ENCODE measurements at regions not wholly inside any gene's neighbourhood (a gene's known extent, or its start where the extent isn't known, plus 50 kb on each side); places are given as distances from the start of the nearest gene placed in this dataset.
"Not testable (repeated sequence)": the region's sequence is repeated elsewhere in the genome, so short reads cannot be mapped to it uniquely, and the experiment has no call there.

DNA sequence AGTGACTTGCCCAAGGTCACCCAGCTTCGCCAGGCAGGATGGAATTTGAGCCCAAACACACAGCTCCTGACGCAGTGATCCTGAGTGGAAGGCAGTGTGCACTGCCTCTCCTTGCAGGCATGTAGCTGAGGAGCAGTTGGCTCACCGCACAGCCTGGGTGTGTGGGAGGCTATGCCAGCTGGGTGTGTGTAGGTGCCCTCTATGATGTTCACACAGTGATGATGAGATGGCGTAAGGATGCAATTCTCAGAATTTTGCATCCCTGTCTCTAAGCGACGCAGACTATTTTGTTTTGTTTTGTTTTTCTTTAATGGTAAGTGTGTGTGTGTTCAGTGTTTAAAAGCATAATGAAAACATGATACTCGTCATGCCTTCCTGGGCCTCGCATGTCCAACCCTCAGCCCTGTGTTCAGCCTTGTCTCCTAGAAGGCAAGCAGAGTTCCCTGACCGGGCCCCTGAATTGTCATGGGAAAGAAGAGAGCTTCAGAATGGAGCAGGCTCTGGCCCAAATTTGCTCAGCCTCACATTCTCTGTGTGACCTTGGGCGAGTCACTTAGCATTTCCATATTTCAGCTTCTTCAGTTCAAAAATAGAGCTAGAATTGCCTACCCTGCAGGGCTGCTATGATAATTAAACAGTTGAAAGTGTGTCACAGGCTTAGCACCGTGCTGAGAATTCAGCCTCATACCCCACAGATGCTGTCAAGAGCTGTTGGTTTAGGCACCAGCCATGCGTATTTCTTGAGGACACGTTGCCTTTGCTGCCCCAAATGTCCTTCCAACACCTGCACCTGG is 603.6 kb upstream of the RAB6C start:
- no peak for DNase-seq (ENCODE audit: low read depth)

DNA sequence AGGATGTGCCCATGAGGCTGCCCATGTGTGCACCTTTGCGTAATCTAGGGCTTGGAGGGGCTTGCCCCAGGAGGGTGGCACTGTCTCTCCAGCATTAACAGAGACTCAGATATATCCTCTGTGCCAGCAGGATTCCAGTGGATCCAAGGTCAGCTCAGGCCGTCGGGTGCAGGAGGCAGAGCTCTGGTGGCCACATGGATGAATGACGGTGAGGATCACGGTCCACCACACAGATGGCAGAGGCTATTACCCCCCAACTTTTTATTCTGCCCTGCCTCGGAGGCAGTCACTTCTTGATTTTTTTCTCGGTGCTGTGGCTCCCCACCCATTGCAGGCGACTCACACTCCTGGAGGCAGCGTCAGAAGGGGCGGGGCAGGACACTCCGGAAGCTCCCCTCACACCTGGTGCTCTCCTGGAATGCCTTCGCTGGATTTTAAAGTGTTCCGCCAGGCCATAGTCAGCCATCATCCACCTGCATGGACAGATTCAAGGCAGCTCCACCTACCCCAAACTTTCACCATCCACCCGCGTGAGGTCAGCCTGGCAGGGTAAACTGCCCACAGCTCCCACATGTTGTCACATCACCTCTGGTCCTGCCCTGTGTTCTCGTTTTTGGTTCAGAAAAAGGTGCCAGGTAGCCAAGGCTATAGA is 602.9 kb upstream of the RAB6C start:
- no peak for DNase-seq (ENCODE audit: low read depth)

DNA sequence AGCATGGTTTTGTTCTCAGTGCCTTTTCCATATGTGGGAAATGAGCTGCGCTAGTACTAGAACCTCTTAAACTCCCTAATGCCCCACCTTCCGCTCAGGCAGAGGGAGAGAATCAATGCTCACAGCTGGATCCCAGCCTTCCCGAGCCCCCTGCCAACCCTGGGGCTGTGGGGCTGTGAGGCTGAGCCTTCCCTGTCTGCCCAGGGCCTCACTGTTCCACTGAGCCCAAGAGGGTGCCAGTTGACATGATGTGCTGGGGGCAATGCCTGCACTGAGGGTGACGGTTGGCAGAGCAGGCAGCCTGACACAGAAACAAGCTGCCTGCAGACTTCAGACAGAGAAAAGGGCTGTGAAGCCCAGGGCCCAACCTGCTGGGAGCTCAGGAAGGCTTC is 602.4 kb upstream of the RAB6C start:
- DNase-seq (ENCODE audit: low read depth) = no peak

DNA sequence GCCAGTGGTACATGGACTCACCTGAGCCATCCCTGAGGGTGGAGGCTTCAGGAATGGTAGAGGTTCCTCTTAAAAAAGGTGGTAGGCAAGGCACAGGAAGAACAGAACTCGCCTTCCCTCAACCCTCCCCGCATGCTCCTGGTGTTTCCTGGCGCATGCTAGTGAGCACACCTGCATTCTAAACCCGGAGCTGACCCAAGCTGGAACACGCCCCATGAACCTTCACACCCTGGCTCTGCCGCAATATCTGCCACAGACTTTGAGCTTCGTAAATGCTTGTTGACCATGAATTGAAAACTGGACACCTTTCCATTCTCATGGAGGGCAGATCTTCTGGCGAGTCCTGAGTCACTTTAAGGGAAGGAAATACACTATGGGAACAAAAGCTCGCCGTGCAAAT is 601.3 kb upstream of the RAB6C start:
- DNase-seq (ENCODE audit: low read depth) = no peak

DNA sequence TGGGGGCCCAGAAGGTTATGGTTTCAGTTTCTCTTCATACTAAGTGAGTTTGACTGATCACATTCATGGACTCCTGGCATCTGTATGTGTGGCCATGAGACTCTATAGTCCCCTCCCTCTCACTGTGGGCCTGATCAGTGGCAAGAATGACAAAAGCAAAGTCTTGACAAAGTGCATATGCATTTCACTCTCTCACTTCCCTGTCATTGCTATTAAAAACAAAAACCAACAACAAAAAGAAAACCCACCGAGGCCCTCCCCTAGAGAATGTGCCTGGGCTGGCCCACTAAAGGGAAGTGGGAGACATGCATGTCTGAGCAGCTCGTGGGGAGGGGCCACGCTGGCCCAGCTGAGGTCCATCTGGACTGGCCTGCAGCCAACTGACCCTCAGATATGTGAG is 600.1 kb upstream of the RAB6C start:
- no peak for DNase-seq (ENCODE audit: low read depth)

DNA sequence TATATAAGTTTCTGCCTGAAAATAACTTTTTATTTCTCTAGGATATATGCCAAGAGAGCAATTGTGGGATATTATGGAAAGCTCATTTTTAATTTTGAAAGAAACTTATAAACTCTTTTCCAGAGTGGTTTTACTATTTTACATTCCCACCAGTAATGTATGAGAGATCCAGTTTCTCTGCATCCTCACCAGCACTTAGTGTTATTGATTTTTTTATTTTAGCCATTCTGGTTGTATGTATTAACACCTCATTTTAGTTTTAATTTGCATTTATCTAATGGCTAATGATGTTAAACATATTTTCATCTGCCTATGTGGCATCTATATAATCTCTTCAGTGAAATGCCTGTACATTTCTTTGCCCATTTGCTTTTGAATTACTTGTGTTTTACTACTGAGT is 597.7 kb upstream of the RAB6C start:
- DNase-seq (ENCODE audit: low read depth) = no peak

DNA sequence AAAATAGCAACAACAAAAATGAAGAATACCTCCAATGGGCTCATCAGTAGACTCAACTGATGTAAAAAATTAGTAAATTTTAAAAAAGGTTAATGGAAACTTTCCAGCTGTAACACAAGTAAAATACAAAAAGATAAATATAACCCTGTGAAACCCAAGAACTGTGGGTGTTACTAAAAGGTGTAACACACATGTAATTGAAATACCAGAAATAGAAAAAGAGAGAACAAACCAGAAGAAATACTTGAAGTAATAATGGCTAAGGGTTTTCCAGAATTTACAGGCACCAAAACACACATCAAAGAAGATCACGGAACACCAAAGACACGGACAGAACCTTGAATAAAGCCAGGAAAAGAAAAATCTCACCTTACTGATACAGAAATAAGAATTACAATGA is 590.6 kb upstream of the RAB6C start:
- no peak for DNase-seq (ENCODE audit: low read depth)

DNA sequence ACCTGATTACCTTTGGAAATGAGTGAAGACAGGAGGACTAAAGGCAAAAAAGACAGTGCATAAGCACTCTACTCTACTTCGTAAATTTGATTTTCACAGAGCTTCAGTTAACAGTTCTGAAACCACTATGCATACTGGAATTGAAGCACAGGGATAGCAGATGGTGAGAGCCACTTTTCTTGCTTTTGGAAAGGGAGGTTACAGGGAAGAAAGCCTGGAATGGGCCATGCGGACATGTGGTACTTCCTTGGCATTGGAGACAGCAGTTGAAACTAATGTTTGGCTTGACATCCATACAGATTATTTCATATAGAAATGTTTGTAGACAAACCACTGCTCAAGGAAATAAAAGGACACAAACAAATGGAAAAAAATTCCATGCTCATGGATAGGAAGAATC is 585.6 kb upstream of the RAB6C start:
- DNase-seq (ENCODE audit: low read depth) = no peak

DNA sequence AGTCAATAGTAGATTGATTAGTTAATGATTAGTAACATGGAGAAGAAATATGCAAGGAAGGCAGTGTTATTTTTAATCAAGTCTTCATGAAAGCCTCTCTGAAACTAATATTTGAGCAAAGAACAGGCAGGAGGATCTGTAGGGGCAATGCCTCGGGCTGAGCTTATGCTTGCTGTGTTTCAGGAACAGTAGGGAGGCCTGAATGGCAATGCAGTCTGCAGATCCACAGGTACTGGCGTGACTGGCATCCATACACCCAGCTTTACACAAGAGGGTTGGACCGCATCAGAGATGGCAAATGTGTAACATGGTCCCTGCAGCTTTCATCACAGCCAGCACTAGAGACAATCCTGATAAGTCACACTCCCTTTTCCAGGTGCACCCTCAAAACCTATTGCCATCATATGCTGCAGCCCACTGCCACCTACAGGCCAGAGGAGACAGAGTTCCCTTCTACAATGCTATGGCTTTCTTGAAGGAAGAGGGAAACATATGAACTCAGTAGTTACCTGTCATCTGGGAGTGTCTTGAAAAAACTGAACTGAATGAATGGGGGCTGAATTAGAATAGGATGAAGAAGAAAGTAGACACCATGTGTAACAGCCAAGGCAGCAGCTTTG is 582.4 kb upstream of the RAB6C start:
- DNase-seq (ENCODE audit: low read depth) = no peak

DNA sequence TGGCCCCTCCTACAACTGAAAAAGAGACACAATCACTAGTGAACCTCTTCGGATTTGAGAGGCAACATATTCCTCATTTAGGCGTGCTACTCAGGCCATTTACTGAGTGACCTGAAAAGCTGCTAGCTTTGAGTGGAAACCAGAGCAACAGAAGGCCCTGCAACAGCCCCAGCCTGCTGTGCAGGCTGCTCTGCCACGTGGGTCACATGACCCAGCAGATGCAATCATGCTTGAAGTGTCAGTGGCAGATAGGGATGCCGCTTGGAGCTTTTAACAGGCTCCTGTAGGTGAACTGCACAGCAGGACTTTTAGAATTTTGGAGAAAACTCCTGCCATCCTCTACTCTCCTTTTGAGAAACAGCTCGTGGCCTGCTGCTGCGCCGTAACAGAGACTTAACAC is 578.6 kb upstream of the RAB6C start:
- DNase-seq (ENCODE audit: low read depth) = no peak

DNA sequence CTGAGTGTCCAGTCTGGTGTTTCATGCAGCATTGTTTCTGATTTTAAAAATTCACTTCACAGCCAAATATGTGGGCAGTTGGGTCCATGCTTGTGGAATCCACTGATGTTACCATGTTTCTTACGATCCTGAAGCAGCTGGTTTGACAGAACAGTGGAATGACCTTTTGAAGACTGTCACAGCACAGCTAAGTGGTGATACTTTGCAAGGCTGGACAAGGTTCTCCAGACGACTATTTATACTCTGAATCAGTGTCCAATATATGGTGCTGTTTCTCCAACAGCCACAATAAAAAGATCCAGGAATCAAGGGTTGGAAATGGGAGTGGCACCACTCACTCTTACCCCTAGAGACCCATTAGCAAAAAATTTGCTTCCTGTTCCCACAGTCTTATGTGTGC is 577.4 kb upstream of the RAB6C start:
- no peak for DNase-seq (ENCODE audit: low read depth)

DNA sequence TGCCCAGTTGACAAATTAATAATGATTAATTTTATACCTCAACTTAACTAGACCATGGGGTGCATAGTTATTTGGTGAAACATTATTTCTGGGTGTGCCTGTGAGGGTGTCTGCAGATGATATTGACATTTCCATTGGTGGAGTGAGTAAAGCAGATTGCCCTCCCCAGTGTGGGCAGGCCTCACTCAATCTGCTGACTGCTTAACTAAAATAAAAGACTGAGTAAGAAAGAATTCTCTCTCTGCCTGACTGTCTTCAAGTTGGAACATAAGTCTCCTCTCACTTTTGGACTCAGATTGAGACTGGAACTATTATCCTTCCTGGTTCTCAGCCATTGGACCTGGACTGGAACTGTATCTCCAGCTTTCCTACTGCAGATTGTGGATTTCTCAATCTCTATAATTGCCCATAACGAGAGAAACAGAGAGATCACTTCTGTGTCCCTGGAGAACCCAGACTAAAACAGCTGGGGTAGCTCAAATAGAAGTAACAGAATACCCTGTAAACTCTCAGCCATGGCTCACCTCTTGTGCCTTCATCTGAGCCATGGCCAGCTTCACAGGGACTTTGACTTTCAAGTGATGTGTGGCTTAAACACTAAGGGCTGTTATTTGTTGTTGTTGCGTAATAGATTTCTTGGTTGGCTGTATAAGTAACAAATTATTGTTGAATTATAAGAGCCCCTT is 575.3 kb upstream of the RAB6C start:
- no peak for DNase-seq (ENCODE audit: low read depth)

DNA sequence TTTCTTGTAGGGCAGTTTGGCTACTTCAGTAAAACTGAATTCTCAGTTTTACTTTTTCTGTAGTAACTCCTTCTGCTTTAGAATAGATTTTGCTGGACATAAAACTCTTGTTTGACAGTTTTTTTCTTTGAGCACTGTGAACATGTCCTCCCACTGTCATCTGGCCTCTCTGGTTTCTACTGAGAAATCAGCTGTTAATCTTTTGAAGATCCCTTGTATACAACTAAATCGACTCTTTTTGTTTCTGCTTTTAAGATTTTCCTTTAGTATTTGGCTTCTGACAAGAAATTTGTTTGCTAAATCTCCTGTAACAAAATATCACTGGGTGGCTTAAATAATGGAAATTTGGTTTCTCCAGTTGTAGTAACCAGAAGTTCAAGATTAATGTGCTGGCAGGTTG is 570.9 kb upstream of the RAB6C start:
- no peak for DNase-seq (ENCODE audit: low read depth)

DNA sequence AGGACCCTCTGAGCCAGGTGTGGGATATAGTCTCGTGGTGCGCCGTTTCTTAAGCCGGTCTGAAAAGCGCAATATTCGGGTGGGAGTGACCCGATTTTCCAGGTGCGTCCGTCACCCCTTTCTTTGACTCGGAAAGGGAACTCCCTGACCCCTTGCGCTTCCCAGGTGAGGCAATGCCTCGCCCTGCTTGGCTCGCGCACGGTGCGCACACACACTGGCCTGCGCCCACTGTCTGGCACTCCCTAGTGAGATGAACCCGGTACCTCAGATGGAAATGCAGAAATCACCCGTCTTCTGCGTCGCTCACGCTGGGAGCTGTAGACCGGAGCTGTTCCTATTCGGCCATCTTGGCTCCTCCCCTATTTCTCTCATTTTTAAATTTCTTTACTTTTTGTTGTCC is 562.4 kb upstream of the RAB6C start:
- not testable (repeated sequence) for DNase-seq (ENCODE audit: low read depth)

DNA sequence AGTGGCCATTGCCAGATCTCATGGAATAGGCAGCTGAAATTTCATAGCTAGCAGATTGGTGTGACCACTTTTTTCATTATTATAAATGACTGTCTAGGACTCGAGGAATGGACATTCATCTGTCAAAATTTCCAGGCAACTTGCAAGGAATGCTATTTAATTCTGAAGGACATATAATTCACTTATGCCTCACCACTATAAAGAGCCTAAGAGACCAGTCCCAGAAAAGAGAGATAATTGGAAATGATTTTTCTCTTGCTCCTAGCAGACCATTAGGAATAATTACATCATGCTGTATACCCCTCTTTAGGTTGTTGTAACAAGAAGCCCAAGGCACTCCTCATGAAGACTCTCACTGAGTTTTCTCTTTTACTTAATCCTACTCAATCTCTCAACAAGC is 557.4 kb upstream of the RAB6C start:
- no peak for DNase-seq (ENCODE audit: low read depth)

DNA sequence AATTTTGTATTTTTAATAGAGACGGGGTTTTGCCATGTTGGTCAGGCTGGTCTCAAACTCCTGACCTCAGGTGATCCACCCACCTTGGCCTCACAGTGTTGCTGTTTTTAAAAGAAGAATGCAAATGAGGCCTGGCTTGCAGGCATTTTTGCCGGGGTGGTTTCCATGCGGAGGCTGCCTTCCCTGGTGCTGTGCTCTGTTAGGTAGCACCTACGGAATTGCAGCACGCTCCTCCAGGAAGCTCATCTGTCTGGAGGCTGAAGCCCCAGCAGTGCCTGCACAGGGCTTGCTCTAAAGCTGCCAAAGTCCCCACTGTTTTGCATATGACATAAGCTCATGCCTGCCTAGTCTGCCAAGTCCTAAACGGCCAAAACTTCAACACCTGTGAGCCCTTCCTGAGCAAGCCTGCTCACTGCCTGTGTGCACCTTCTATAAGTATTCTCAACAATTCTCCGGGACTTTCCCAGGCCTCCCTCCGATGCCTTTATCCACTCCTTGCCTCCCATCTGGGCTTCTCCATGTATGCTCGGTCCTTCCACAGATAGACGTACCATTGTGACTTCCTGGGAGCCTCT is 551.3 kb upstream of the RAB6C start:
- no peak for DNase-seq (ENCODE audit: low read depth)

DNA sequence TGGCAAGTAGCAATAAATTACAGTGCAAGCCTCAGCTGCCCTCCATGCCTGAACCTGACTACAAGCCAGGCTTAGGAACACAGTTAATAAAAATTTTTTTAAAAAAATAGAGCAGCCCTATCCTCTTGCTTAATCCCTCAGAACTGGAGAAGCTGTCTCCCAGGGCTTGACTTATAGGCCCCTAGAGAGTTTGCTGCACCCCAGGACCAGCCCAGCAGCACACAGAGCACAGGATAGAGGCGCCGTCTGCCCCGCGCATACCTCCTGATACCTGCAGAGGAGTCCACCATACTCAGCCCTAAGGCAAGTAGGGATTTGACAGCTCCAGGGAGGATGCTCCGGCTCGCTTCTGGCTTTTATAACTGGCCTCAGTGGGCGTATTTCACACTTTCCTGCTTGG is 548.6 kb upstream of the RAB6C start:
- DNase-seq (ENCODE audit: low read depth) = no peak

DNA sequence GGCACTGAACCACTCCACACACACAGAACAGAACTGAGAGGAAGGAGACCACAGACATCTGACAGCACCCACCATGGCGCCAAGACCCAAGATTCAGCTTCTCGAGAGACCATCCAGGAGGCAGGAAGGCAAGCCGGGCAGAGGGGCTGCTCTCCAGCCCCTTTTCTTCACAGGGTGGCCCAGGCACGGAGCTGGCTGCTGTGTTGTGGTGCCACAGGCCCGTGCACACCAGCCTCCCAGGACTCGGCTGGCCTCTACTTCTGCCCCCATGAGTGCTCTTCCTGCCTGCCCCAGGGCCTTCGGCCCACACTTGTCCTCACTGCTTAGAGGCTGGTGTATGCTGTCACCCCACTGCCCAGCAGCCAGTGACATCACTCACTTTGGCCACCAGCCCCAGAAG is 547.6 kb upstream of the RAB6C start:
- DNase-seq (ENCODE audit: low read depth) = no peak

DNA sequence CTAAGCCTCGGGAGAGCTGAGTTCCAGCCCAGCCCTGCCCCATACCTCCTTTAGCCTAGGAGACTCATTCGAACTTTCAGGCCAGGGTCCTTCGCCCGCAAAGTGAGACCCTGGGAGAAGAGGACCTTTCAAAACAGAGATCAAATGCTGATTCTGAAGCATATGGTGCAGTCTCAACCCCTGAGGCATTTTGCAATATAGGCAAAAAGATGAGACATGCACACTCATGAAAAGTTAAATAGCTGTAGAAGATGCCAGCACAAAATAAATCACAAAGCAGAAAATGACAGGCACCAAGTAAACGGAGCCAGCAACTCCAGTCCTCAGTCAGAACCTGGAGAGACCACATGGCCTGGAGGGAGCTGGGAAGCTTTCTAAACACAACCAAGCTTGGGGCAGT is 542.7 kb upstream of the RAB6C start:
- DNase-seq (ENCODE audit: low read depth) = no peak

DNA sequence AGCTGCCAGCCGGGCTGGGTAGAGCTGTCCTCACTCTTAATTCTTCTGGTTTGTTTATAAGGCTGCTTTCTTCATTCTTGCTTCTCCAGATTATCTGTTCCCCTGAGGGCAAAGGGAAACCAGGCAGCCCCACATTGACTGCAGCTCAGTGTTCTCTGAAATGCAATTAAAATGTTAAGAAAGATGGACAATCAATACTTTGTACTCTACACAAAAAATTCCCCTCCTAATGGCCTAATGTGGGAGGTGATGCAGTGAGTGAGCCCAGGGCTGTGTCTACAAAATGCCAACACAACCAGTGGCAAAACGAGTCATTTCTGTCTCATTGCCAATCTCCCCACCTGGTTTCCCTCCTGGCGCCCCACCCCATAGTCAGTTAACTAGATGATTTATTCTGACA is 541.7 kb upstream of the RAB6C start:
- no peak for DNase-seq (ENCODE audit: low read depth)

DNA sequence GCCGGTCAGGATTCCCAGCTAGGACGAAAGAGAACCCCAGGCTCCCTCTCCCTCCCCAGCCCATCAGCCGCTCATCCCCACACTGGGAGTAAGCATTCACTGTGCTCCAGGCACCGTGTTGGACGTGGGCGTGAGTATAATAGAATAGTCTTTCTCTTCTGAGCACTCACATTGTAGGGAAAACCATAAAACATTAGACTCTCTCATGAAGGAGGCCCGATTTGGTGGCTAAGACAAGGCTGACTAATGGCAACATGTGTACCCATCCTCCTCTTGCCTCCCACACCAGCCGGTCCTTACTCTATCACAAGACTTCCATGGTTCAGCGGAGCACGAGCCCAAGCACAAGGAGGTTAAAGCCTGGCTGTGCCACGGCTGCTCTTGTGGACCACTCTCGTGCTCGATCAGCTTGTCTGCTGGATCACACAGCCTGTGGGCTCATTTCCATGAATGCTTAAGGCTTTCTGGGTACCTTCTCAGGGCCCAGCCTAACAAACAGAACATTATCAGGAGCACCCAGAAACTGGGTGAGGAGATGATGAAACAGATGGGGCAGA is 540.9 kb upstream of the RAB6C start:
- no peak for DNase-seq (ENCODE audit: low read depth)
